H1 (cell line): ENCODE measurements at regions not wholly inside any gene's neighbourhood (a gene's known extent, or its start where the extent isn't known, plus 50 kb on each side); places are given as distances from the start of the nearest gene placed in this dataset.

Experiments
- HDAC6 ChIP-seq: IDR thresholded peaks from one replicate; pipeline ENCODE4 v1.7.1; 2012; ENCODE audit warnings: low read depth, mild to moderate bottlenecking, inconsistent platforms, low read length, moderate library complexity
- SP4 ChIP-seq: IDR thresholded peaks from 2 replicates; pipeline ENCODE4 v1.6.1; 2012; ENCODE audit warnings: low read length, inconsistent platforms

GRCh38 chr4:116059361-116059760, 945.9 kb upstream of the NDST4 start (continued):
- TF ChIP-seq HDAC6 (no peak), SP4 (no peak)
